ENCODE measurements at regions not wholly inside any gene's neighbourhood (a gene's known extent, or its start where the extent isn't known, plus 50 kb on each side); places are given as distances from the start of the nearest gene placed in this dataset.

- DNase-seq (ENCODE audit: low spot score) (no peak), ATAC-seq (no peak)
- Mint-ChIP-seq H3K27ac (no peak overlapping the region), H3K4me1 (no peaks in the 10 kb centered on the region), H3K9me3 (peaks cover 14% of the 10 kb centered on the region), H3K27me3 (ENCODE audit: insufficient read depth, low read depth, poor library complexity) (peaks cover 11% of the 10 kb centered on the region), H3K4me3 (no peak overlapping the region), H3K36me3 (ENCODE audit: low read depth) (peaks cover 10% of the 10 kb centered on the region; the same call in 2 of the 3 replicates)
- no peaks in the 10 kb centered on the region for H3K27me3 ChIP-seq (ENCODE audit: insufficient read depth)
- TF ChIP-seq ZNF331 (CRISPR knock-in tag; IDR thresholded peaks at IDR 0.05; ENCODE audit: low read depth), result no peak
- no peak for TF ChIP-seq ZNF114 (CRISPR knock-in tag; IDR thresholded peaks at IDR 0.05)
- no peak for TF ChIP-seq JUNB (IDR thresholded peaks at IDR 0.05; ENCODE audit: unreplicated experiment)
- no peak for TF ChIP-seq POLR2AphosphoS5 (IDR thresholded peaks at IDR 0.05; ENCODE audit: low read depth)
- no peak for TF ChIP-seq ETS1 (IDR thresholded peaks at IDR 0.05)
- TF ChIP-seq, protein P1, sequence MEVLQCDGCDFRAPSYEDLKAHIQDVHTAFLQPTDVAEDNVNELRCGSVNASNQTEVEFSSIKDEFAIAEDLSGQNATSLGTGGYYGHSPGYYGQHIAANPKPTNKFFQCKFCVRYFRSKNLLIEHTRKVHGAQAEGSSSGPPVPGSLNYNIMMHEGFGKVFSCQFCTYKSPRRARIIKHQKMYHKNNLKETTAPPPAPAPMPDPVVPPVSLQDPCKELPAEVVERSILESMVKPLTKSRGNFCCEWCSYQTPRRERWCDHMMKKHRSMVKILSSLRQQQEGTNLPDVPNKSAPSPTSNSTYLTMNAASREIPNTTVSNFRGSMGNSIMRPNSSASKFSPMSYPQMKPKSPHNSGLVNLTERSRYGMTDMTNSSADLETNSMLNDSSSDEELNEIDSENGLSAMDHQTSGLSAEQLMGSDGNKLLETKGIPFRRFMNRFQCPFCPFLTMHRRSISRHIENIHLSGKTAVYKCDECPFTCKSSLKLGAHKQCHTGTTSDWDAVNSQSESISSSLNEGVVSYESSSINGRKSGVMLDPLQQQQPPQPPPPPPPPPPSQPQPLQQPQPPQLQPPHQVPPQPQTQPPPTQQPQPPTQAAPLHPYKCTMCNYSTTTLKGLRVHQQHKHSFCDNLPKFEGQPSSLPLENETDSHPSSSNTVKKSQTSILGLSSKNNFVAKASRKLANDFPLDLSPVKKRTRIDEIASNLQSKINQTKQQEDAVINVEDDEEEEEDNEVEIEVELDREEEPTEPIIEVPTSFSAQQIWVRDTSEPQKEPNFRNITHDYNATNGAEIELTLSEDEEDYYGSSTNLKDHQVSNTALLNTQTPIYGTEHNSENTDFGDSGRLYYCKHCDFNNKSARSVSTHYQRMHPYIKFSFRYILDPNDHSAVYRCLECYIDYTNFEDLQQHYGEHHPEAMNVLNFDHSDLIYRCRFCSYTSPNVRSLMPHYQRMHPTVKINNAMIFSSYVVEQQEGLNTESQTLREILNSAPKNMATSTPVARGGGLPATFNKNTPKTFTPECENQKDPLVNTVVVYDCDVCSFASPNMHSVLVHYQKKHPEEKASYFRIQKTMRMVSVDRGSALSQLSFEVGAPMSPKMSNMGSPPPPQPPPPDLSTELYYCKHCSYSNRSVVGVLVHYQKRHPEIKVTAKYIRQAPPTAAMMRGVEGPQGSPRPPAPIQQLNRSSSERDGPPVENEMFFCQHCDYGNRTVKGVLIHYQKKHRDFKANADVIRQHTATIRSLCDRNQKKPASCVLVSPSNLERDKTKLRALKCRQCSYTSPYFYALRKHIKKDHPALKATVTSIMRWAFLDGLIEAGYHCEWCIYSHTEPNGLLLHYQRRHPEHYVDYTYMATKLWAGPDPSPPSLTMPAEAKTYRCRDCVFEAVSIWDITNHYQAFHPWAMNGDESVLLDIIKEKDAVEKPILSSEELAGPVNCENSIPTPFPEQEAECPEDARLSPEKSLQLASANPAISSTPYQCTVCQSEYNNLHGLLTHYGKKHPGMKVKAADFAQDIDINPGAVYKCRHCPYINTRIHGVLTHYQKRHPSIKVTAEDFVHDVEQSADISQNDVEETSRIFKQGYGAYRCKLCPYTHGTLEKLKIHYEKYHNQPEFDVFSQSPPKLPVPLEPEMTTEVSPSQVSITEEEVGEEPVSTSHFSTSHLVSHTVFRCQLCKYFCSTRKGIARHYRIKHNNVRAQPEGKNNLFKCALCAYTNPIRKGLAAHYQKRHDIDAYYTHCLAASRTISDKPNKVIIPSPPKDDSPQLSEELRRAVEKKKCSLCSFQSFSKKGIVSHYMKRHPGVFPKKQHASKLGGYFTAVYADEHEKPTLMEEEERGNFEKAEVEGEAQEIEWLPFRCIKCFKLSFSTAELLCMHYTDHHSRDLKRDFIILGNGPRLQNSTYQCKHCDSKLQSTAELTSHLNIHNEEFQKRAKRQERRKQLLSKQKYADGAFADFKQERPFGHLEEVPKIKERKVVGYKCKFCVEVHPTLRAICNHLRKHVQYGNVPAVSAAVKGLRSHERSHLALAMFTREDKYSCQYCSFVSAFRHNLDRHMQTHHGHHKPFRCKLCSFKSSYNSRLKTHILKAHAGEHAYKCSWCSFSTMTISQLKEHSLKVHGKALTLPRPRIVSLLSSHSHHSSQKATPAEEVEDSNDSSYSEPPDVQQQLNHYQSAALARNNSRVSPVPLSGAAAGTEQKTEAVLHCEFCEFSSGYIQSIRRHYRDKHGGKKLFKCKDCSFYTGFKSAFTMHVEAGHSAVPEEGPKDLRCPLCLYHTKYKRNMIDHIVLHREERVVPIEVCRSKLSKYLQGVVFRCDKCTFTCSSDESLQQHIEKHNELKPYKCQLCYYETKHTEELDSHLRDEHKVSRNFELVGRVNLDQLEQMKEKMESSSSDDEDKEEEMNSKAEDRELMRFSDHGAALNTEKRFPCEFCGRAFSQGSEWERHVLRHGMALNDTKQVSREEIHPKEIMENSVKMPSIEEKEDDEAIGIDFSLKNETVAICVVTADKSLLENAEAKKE (CRISPR knock-in tag; IDR thresholded peaks at IDR 0.05), result no peak
- H3K27ac ChIP-seq (ENCODE audit: low read depth), result no peak overlapping the region
- H3K4me1 ChIP-seq (ENCODE audit: insufficient read depth), result no peaks in the 10 kb centered on the region
- no peak overlapping the region for H3K4me3 ChIP-seq
- H2AFZ ChIP-seq, result no peak overlapping the region
- no peak overlapping the region for H3K4me2 ChIP-seq
- H3K36me3 ChIP-seq (ENCODE audit: insufficient read depth), result no peaks in the 10 kb centered on the region; the same call in none of the 2 replicates
- H4K20me1 ChIP-seq (replicated peaks; ENCODE audit: insufficient read depth), result no peaks in the 10 kb centered on the region
- no peaks in the 10 kb centered on the region for H3K79me2 ChIP-seq (replicated peaks; ENCODE audit: insufficient read depth)
- no peaks in the 10 kb centered on the region for H3F3A ChIP-seq (replicated peaks; ENCODE audit: low read depth)
- H3K9me2 ChIP-seq (ENCODE audit: insufficient read depth), result 0 out of 2 replicates have a peak, but pooled peaks cover 8% of the 10 kb centered on the region
These were observed 53.6 kb upstream of the RANBP6 start for GRCh38 chr9:6068983-6069382.

Measured in GM23338 (cell line).